ENCODE measurements at regions not wholly inside any gene's neighbourhood (a gene's known extent, or its start where the extent isn't known, plus 50 kb on each side); places are given as distances from the start of the nearest gene placed in this dataset.

- no peak for TF ChIP-seq CTCF (IDR thresholded peaks at IDR 0.05)
- no peak for TF ChIP-seq POLR2A (IDR thresholded peaks at IDR 0.05)
Measured at GRCh38 chr3:89964347-89964746, 856.9 kb downstream of the EPHA3 start.
